GM18909 (cell line): ENCODE measurements at regions not wholly inside any gene's neighbourhood (a gene's known extent, or its start where the extent isn't known, plus 50 kb on each side); places are given as distances from the start of the nearest gene placed in this dataset.
A peak's percentile ranks its signal among the peaks of the same experiment; 100 is the strongest.

Experiments
- ATAC-seq: cut with Tn5 transposase; IDR thresholded peaks from one replicate; pipeline ENCODE4 v1.9.1; 2021; ENCODE audit warnings: mild to moderate bottlenecking; ENCODE audit not compliant: unreplicated experiment, poor library complexity

GRCh38 chr1:83691953-83692500, 306.9 kb downstream of the TTLL7 start:
- no peak for ATAC-seq

- ATAC-seq = no peak
These were observed 308.7 kb downstream of the TTLL7 start for GRCh38 chr1:83689921-83690868.

GRCh38 chr1:83682132-83682531, 316.8 kb downstream of the TTLL7 start:
- no peak for ATAC-seq

- ATAC-seq = no peak
These were observed 322.8 kb downstream of the TTLL7 start for GRCh38 chr1:83676106-83676505.

GRCh38 chr1:83673312-83673711, 325.6 kb downstream of the TTLL7 start:
- ATAC-seq = no peak

- ATAC-seq = no peak
These were observed 327.3 kb downstream of the TTLL7 start for GRCh38 chr1:83671586-83671985.

GRCh38 chr1:83670909-83671565, 327.9 kb downstream of the TTLL7 start:
- ATAC-seq = no peak

- ATAC-seq = no peak
These were observed 357.0 kb downstream of the TTLL7 start for GRCh38 chr1:83641796-83642443.

GRCh38 chr1:83641206-83641658, 357.7 kb downstream of the TTLL7 start:
- no peak for ATAC-seq

GRCh38 chr1:83639785-83640184, 359.1 kb downstream of the TTLL7 start:
- ATAC-seq = no peak

GRCh38 chr1:83637586-83637985, 361.3 kb downstream of the TTLL7 start:
- no peak for ATAC-seq

GRCh38 chr1:83637009-83637408, 361.9 kb downstream of the TTLL7 start:
- ATAC-seq = no peak

GRCh38 chr1:83632906-83633305, 366.0 kb downstream of the TTLL7 start:
- no peak for ATAC-seq

- ATAC-seq = no peak
These were observed 367.1 kb downstream of the TTLL7 start for GRCh38 chr1:83631851-83632250.

- ATAC-seq = no peak
These were observed 371.9 kb downstream of the TTLL7 start for GRCh38 chr1:83627045-83627444.

- ATAC-seq = peak; percentile 83
These were observed 372.3 kb downstream of the TTLL7 start for GRCh38 chr1:83626603-83627002.

- ATAC-seq = no peak
These were observed 373.3 kb downstream of the TTLL7 start for GRCh38 chr1:83625646-83626045.

GRCh38 chr1:83620016-83620415, 378.9 kb downstream of the TTLL7 start:
- ATAC-seq = no peak

- ATAC-seq = no peak
These were observed 379.6 kb downstream of the TTLL7 start for GRCh38 chr1:83619170-83619896.

- ATAC-seq = no peak
These were observed 381.0 kb downstream of the TTLL7 start for GRCh38 chr1:83617883-83618282.
